Activated CD4-positive, CD25-positive, alpha-beta regulatory T cell treated with anti-CD3 and anti-CD28 coated beads, Interleukin-2, amount 50 U/mL, for 24 hours (primary cell): ENCODE measurements at regions not wholly inside any gene's neighbourhood (a gene's known extent, or its start where the extent isn't known, plus 50 kb on each side); places are given as distances from the start of the nearest gene placed in this dataset.
"Not testable (repeated sequence)": the region's sequence is repeated elsewhere in the genome, so short reads cannot be mapped to it uniquely, and the experiment has no call there.

Experiments
- ATAC-seq, 2 donors: fragments of 150-1000 bp; cut with Tn5 transposase; one replicate each; pipeline ENCODE4 v1.10.0; 2021; ENCODE audit warnings: mild to moderate bottlenecking in 1 of 2, moderate library complexity in 1 of 2

GRCh38 chr1:24268555-24268954 is 50.6 kb upstream of the GRHL3 start:
- not testable (repeated sequence) for ATAC-seq

GRCh38 chr1:24266998-24267397 is 52.2 kb upstream of the GRHL3 start:
- no peak for ATAC-seq

GRCh38 chr1:24266398-24266941 is 52.7 kb upstream of the GRHL3 start:
- no peak for ATAC-seq

GRCh38 chr1:24263746-24264145 is 55.4 kb upstream of the GRHL3 start:
- no peak for ATAC-seq

GRCh38 chr1:24263211-24263610 is 55.9 kb upstream of the GRHL3 start:
- no peak for ATAC-seq

GRCh38 chr1:24261977-24262376 is 57.2 kb upstream of the GRHL3 start:
- no peak for ATAC-seq

- ATAC-seq: no peak
Measured at GRCh38 chr1:24258735-24259424, 60.3 kb upstream of the GRHL3 start.

- no peak for ATAC-seq
Measured at GRCh38 chr1:24257373-24257772, 61.8 kb upstream of the GRHL3 start.

GRCh38 chr1:24256687-24257086 is 62.5 kb upstream of the GRHL3 start:
- no peak for ATAC-seq

- no peak for ATAC-seq
Measured at GRCh38 chr1:24255226-24255625, 63.9 kb upstream of the GRHL3 start.

- ATAC-seq: no peak
Measured at GRCh38 chr1:24254783-24255182, 64.4 kb upstream of the GRHL3 start.

- no peak for ATAC-seq
Measured at GRCh38 chr1:24253571-24253970, 65.6 kb upstream of the GRHL3 start.

- no peak for ATAC-seq
Measured at GRCh38 chr1:24252185-24252780, 65.2 kb upstream of the IFNLR1 start.

GRCh38 chr1:24251501-24251900 is 64.4 kb upstream of the IFNLR1 start:
- no peak for ATAC-seq

- no peak for ATAC-seq
Measured at GRCh38 chr1:24250791-24251190, 63.7 kb upstream of the IFNLR1 start.

GRCh38 chr1:24250224-24250623 is 63.1 kb upstream of the IFNLR1 start:
- ATAC-seq: no peak

GRCh38 chr1:24248859-24249258 is 61.8 kb upstream of the IFNLR1 start:
- ATAC-seq: no peak

- ATAC-seq: not testable (repeated sequence)
Measured at GRCh38 chr1:24247337-24247736, 60.2 kb upstream of the IFNLR1 start.

- ATAC-seq: no peak
Measured at GRCh38 chr1:24244519-24245268, 57.6 kb upstream of the IFNLR1 start.

- ATAC-seq: no peak
Measured at GRCh38 chr1:24237750-24238395, 50.8 kb upstream of the IFNLR1 start.

- peak; percentile 33 to 54 for ATAC-seq
Measured at GRCh38 chr1:24236789-24237371, 49.8 kb upstream of the IFNLR1 start.
